ENCODE measurements at regions not wholly inside any gene's neighbourhood (a gene's known extent, or its start where the extent isn't known, plus 50 kb on each side); places are given as distances from the start of the nearest gene placed in this dataset.

DNA sequence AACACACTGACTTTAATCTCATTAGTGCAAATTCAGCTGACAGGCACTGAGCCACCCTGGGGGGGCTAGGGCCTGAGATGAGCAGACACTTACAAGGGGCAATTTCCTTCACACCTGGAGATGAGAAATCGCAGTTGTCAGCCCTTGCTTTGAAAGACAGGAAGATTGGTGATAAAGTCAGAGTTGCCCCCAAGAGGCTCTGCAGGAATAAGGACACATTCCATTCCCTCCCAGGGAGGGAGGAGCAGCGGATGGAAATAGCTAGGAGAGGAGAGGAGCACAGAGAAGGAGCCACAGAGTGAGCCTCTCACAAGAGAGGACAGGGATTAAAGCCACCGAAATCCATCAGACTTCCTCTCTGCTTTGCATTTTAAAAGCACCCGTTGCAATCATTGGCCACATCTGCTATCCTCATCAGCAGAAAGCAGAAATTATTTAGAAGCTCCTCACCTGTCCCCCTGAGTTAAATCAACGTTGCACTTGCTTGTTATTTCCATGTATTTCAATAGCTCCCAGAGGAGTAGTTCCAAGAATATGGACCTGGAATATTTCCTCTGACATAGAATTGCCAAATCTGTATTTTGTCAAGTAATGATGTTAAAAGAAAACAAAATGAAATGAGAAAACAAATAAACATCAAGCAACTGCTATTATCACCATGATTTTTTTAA is 213.7 kb downstream of the BARX2 start:
- TF ChIP-seq, protein P1, sequence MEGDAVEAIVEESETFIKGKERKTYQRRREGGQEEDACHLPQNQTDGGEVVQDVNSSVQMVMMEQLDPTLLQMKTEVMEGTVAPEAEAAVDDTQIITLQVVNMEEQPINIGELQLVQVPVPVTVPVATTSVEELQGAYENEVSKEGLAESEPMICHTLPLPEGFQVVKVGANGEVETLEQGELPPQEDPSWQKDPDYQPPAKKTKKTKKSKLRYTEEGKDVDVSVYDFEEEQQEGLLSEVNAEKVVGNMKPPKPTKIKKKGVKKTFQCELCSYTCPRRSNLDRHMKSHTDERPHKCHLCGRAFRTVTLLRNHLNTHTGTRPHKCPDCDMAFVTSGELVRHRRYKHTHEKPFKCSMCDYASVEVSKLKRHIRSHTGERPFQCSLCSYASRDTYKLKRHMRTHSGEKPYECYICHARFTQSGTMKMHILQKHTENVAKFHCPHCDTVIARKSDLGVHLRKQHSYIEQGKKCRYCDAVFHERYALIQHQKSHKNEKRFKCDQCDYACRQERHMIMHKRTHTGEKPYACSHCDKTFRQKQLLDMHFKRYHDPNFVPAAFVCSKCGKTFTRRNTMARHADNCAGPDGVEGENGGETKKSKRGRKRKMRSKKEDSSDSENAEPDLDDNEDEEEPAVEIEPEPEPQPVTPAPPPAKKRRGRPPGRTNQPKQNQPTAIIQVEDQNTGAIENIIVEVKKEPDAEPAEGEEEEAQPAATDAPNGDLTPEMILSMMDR (IDR thresholded peaks at IDR 0.05; ENCODE audit: poor library complexity, severe bottlenecking): no peak
- TF ChIP-seq POLR2AphosphoS5 (IDR thresholded peaks at IDR 0.05): peak; percentile 80
- no peak for TF ChIP-seq MXI1 (conservative IDR thresholded peaks at IDR 0.05; ENCODE audit: poor library complexity, severe bottlenecking)
- TF ChIP-seq EP300 (conservative IDR thresholded peaks at IDR 0.05; ENCODE audit: poor library complexity, severe bottlenecking): peak; percentile 94
- no peak for TF ChIP-seq EZH2 (IDR thresholded peaks at IDR 0.05; ENCODE audit: borderline replicate concordance, insufficient read depth, low read length, poor library complexity, severe bottlenecking)
- TF ChIP-seq, protein P2, sequence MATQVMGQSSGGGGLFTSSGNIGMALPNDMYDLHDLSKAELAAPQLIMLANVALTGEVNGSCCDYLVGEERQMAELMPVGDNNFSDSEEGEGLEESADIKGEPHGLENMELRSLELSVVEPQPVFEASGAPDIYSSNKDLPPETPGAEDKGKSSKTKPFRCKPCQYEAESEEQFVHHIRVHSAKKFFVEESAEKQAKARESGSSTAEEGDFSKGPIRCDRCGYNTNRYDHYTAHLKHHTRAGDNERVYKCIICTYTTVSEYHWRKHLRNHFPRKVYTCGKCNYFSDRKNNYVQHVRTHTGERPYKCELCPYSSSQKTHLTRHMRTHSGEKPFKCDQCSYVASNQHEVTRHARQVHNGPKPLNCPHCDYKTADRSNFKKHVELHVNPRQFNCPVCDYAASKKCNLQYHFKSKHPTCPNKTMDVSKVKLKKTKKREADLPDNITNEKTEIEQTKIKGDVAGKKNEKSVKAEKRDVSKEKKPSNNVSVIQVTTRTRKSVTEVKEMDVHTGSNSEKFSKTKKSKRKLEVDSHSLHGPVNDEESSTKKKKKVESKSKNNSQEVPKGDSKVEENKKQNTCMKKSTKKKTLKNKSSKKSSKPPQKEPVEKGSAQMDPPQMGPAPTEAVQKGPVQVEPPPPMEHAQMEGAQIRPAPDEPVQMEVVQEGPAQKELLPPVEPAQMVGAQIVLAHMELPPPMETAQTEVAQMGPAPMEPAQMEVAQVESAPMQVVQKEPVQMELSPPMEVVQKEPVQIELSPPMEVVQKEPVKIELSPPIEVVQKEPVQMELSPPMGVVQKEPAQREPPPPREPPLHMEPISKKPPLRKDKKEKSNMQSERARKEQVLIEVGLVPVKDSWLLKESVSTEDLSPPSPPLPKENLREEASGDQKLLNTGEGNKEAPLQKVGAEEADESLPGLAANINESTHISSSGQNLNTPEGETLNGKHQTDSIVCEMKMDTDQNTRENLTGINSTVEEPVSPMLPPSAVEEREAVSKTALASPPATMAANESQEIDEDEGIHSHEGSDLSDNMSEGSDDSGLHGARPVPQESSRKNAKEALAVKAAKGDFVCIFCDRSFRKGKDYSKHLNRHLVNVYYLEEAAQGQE (IDR thresholded peaks at IDR 0.05; ENCODE audit: borderline replicate concordance): peak; percentile 86
- no peak for TF ChIP-seq TAF1 (IDR thresholded peaks at IDR 0.05; ENCODE audit: low read depth)
